Neural cell (in vitro differentiated cells): ENCODE measurements at regions not wholly inside any gene's neighbourhood (a gene's known extent, or its start where the extent isn't known, plus 50 kb on each side); places are given as distances from the start of the nearest gene placed in this dataset.

Experiments
- EP300 ChIP-seq: fragments of 450-650 bp; conservative IDR thresholded peaks from 2 replicates; pipeline ENCODE4 v1.6.1; 2014; ENCODE audit warnings: antibody characterized with exemption, mild to moderate bottlenecking, moderate library complexity; ENCODE audit not compliant: poor library complexity, severe bottlenecking
- EZH2 ChIP-seq: fragments of 200-600, 300-800 bp; shearing (Covaris generic), sonication (generic); IDR thresholded peaks from 2 replicates; pipeline ENCODE4 v1.6.1; 2014; ENCODE audit warnings: antibody characterized with exemption, low read length, borderline replicate concordance, mild to moderate bottlenecking; ENCODE audit not compliant: insufficient read depth, poor library complexity, severe bottlenecking
- POLR2AphosphoS5 ChIP-seq: IDR thresholded peaks from 2 replicates; pipeline ENCODE4 v1.6.1; 2012
- TF ChIP-seq, protein P1 (sequence below): IDR thresholded peaks from 2 replicates; pipeline ENCODE4 v1.6.1; 2012; ENCODE audit warnings: borderline replicate concordance
- TF ChIP-seq, protein P2 (sequence below): fragments of 450-650 bp; IDR thresholded peaks from 2 replicates; pipeline ENCODE4 v1.5.1; 2014; ENCODE audit warnings: antibody characterized with exemption, mild to moderate bottlenecking, moderate library complexity; ENCODE audit not compliant: poor library complexity, severe bottlenecking

- TF ChIP-seq EZH2 (no peak), EP300 (no peak), POLR2AphosphoS5 (no peak)
- TF ChIP-seq, protein P1, sequence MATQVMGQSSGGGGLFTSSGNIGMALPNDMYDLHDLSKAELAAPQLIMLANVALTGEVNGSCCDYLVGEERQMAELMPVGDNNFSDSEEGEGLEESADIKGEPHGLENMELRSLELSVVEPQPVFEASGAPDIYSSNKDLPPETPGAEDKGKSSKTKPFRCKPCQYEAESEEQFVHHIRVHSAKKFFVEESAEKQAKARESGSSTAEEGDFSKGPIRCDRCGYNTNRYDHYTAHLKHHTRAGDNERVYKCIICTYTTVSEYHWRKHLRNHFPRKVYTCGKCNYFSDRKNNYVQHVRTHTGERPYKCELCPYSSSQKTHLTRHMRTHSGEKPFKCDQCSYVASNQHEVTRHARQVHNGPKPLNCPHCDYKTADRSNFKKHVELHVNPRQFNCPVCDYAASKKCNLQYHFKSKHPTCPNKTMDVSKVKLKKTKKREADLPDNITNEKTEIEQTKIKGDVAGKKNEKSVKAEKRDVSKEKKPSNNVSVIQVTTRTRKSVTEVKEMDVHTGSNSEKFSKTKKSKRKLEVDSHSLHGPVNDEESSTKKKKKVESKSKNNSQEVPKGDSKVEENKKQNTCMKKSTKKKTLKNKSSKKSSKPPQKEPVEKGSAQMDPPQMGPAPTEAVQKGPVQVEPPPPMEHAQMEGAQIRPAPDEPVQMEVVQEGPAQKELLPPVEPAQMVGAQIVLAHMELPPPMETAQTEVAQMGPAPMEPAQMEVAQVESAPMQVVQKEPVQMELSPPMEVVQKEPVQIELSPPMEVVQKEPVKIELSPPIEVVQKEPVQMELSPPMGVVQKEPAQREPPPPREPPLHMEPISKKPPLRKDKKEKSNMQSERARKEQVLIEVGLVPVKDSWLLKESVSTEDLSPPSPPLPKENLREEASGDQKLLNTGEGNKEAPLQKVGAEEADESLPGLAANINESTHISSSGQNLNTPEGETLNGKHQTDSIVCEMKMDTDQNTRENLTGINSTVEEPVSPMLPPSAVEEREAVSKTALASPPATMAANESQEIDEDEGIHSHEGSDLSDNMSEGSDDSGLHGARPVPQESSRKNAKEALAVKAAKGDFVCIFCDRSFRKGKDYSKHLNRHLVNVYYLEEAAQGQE: no peak
- TF ChIP-seq, protein P2, sequence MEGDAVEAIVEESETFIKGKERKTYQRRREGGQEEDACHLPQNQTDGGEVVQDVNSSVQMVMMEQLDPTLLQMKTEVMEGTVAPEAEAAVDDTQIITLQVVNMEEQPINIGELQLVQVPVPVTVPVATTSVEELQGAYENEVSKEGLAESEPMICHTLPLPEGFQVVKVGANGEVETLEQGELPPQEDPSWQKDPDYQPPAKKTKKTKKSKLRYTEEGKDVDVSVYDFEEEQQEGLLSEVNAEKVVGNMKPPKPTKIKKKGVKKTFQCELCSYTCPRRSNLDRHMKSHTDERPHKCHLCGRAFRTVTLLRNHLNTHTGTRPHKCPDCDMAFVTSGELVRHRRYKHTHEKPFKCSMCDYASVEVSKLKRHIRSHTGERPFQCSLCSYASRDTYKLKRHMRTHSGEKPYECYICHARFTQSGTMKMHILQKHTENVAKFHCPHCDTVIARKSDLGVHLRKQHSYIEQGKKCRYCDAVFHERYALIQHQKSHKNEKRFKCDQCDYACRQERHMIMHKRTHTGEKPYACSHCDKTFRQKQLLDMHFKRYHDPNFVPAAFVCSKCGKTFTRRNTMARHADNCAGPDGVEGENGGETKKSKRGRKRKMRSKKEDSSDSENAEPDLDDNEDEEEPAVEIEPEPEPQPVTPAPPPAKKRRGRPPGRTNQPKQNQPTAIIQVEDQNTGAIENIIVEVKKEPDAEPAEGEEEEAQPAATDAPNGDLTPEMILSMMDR: no peak
Measured at GRCh38 chr12:92551853-92552397, 150.9 kb upstream of the PLEKHG7 start.
